GM18951 (cell line): ENCODE measurements at regions not wholly inside any gene's neighbourhood (a gene's known extent, or its start where the extent isn't known, plus 50 kb on each side); places are given as distances from the start of the nearest gene placed in this dataset.

Experiments used
- POLR2A ChIP-seq: IDR thresholded peaks from 4 replicates; pipeline ENCODE4 v1.6.1; 2011; ENCODE audit warnings: mild to moderate bottlenecking; ENCODE audit not compliant: insufficient read length, insufficient read depth; ENCODE audit errors: extremely low read depth
- in situ Hi-C: fragments of 300-500 bp; cut with MboI; formaldehyde crosslinking; loops from one replicate; pipeline ENCODE4 v1.12.0; 2022; ENCODE audit warnings: low sequenced_read_pairs, mixed read lengths, inconsistent platforms; ENCODE audit not compliant: unreplicated experiment

DNA sequence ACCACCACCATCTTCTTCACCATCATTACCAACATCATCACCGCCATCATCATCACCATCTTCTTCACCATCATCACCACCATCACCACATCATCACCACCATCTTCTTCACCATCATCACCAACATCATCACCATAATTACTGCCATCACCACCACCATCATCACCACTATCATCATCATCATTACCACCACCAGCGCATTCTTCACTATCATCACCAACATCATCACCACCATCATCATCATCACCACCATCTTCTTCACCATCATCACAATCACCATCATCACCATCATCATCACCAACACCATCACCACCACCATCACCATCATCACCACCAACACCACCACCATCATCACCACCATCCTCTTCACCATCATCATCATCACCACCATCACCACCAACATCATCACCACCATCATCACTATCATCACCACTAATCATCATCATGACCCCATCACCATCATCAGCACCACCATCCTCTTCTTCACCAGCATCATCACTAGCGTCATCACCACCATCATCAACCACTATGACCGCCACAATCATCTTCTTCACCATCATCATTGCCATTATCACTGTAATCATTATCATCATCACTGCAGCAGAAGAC, 303.8 kb downstream of the CTTN start:
- in situ Hi-C loops: no loop called here
- no peak for TF ChIP-seq POLR2A

DNA sequence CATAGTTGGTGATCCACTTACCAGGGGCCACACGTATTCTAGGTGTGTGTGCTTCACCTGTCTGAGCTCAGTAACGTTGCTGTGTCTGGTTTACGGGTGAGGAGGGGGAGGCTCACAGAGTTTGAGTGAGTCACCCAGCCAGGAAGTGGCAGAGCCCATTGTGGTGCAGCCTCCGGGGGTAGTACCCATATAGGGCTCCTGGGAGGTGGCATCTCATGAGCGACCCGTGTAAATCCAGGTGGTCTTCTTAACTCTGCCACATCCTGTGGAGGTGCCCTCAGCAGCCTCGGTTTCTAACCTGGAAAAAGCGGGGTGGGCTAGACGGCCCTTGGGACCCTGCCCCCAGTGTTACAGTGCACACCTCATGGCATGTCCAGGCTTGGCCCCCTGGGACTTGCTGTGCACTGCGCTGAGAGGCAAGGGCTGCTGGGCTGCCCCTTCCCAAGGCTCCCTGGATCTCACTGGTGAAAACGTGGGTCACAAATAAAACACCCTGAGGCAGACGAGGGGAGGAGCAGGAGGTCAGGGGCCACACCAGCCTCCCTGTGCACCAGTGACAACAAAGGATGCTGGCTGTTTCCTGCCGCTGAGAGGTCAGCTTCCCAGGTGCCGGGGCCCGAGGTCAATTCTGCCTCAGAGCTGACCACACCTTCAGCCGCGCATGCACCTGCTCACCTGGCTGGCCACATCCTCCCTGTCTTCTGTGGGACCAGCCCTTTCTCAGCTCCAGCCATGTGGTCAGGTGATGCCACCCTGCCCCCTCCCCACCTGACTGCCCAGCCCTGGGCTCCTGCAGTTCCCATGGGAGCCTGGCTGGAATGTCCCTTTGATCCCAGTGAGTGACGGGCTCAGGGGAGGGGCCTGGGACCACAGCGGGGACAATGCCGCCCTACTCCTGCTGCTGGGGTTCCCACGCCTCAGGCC, 305.1 kb downstream of the CTTN start:
- no peak for TF ChIP-seq POLR2A
- in situ Hi-C loops: no loop called here

DNA sequence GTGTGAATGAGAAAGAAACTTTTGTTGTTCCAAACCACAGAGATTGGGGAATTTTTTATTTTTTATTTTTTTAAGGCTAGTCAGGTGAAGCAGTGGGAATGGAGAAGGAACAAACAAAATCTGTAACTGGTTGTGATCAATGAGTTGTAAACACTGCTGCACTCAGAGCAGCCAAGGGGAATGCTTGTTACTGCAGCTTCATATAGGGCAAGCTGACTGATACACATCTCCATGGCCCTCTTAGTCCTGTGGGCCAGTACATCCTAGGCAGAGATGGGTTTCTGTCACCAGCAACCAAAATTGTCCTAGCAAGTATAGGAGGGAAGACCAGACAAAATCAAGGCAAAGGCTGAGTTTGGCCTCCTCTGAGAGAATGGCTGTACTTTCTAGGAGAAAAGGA, 306.8 kb downstream of the CTTN start:
- TF ChIP-seq POLR2A: no peak
- in situ Hi-C loops: no loop called here

DNA sequence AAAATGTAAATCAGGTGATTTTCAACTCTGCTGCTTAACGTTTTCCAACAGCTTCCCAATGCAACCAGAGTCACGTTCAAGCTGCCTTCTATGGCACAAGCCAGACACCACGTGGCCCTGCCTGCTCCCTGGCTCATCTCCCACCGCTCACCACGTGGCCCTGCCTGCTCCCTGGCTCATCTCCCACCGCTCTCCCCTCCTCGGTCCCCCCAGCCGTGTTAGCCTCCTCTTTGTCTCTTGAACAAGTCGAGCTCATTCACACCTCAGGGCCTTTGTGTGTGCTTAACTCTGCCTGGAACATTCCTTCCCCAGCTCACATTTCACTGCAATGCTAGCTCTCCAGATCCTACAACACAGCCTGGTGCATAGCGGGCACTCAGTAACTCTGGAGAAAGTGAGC, 307.6 kb downstream of the CTTN start:
- in situ Hi-C loops: no loop called here

DNA sequence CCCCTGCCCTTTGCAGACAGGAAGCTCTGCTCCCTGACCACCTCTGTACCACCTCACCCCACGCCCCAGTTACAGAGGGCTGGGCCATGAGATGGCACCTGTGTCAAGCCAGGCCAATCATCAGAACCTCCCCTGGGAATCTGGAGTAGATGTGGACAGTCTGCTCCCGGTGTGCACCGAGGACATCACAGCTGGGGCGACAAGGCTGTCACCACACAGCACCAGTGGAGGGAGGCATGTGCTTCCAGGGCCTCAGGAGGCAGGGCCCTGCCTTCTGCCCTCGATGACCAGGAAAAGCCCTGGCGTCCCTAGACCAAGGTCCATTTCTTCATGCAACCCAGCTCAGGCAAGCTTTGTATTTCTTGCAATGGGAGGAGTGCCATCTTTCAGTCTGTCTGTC, 309.5 kb downstream of the CTTN start:
- in situ Hi-C loops: no loop called here
- no peak for TF ChIP-seq POLR2A

More for the DNA sequence above, 307.6 kb downstream of the CTTN start:
- no peak for TF ChIP-seq POLR2A

DNA sequence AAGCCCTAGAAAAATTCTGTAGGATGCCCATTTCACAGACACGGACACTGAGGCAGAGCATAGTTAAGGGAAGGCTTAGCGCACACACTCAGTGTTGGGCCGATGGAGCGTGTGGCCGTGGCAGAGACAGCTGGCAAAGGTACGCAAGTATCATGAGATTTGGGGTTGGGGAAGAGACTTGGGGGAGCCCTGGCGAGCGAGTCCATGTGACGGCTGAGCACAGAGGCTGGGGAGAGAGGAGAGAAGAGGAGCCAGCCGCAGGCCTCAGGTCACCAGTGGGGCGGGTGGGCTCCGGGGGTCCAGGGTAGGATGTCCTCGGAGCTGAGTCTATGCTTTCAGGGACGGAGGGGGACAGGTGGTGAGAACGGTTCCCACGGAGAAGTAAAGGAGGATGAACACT, 311.3 kb downstream of the CTTN start:
- in situ Hi-C loops: no loop called here
- TF ChIP-seq POLR2A: no peak

DNA sequence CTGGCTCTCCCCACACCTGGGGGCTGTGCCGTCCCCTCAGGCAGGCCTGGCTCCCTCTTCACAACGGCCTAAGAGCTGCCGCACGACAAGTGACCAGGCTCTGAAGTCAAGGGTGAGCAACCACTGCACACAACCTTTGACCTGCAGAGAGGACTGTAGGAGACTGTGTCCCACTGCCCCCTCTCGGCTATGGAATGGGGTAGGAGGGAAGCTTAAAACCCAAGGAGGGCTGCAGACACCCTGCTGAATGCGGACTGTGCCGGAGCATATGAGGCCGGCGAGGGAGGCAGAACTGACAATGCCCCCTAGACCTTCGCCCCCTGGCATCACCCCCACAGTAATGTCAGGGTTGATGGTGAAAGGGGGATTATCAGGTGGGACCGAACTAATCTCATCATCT, 311.9 kb downstream of the CTTN start:
- in situ Hi-C loops: no loop called here
- TF ChIP-seq POLR2A: no peak

DNA sequence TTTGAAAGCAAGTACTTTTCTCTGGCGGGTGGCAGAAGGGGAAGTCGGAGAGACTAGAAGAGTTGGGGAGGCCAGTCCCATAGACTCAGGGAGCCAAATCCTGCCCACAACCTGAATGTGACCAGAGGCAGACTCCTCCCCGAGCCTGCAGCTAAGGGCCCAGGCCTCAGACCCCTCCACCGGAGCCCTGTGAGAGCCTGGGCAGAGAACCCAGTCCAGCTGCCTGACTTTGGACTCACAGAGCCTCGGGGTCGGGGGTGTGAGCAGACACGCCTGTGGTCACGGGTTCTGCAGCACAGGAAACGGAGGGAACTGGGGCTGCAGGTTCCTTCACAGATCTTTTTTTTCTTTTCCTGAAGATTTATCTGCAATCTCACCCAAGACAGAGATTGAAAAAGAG, 312.3 kb downstream of the CTTN start:
- no peak for TF ChIP-seq POLR2A
- in situ Hi-C loops: no loop called here

DNA sequence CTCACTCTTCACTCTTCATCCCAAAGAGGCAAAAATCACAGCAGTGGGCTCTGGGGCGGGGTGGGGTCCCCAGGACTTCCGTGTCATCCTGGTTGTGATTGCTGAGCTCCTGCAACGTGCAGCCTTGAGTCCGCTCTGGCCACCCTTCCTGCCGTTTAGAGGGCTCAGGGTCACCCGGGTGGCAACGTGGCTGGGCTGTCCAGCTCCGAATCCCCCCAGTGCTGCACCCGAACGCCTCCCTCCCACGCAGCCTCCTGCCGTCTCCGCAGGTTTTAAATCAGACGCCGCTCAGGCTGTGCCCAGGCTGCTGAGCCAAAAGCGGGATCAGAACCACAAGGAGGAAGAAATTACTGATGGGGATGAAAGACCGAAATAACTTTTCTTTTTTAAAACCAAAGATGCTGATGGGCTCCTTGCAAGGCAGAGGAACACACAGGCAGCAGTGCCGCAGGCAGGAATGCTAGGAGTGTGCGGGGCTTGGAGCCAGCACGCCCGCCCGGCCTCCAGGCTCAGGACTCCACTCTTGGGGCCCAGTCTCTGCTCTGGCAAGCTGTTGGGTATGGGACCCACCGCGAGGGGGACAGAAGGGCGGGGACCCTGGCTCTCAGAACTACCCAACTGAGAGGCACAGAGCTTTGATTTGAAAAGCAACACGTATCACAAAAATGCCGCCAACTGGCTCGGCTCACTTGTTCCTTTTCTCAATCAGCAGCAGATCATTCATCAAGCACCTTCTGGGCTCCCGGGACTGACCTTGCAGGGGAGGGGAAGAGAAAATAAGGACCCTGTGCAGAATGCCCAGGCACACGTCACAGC, 313.0 kb downstream of the CTTN start:
- TF ChIP-seq POLR2A: no peak
- in situ Hi-C loops: no loop called here

DNA sequence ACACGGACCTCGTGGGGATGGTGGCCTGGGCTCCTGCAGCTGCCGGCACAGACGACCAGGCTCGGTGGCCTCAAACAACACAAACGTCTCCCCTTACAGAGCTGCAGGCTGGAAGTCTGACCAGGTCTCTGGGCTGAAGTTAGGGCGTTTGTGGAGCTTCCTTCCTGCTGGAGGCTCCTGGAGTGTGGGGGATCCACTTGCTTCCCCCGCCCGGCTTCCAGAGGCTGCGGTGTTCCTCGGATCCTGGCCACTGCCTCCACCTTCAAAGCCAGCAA, 313.5 kb downstream of the CTTN start:
- in situ Hi-C loops: no loop called here
- TF ChIP-seq POLR2A: no peak

DNA sequence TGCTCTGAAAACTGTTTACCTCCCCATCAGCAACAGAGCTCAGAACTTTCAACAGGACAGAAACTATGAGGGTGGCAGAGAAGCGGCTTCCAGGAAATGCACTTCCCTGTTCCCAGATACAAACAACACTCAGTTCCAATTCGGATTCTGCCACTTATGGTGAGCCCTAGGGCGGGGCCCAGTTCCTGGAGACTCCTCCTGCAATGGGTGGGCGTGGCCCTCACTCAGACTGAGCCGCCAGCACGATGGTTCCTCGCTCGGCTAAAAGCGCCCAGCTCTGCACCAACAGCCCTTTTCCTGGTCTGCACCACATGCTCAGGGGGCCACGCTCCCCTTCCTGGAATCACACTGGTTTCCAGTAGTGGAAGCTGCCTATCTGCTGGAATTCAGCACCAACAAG, 314.1 kb downstream of the CTTN start:
- in situ Hi-C loops: no loop called here
- TF ChIP-seq POLR2A: no peak

DNA sequence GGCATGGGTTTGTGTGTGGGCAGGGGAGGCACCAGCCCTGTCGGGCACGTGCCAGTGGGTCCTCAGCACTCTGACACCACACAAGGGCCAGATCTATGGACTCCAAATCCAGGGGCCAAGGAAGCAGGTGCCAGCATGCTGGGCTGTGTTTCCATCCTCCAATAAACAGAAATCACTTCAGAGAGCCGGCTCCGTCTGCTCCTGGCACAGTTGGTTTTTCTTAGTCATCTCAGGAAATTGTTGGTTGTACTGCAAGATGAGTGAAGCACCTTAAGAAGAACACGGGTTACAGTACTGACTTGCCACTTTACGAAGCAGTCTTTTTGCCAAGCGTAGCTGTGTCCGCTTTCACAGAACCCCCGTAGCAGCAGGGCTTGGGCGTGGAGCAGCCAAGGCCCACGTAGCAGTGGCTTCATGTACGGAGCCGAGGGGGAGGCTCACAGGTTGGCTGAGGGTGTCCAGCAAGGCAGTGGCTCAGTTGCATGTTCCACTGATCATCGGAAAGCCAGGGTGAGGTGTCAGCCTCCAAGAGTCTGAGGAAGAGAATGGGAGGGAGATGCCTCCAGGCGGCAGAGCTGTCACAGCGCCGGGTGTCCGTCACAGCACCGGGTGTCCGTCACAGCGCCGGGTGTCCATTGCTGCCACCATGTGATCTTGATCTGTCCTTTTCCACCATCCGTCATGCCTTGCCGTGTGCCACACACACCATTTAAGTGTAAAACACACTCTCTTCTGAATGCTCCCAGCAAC, 314.9 kb downstream of the CTTN start:
- in situ Hi-C loops: no loop called here
- TF ChIP-seq POLR2A: no peak

DNA sequence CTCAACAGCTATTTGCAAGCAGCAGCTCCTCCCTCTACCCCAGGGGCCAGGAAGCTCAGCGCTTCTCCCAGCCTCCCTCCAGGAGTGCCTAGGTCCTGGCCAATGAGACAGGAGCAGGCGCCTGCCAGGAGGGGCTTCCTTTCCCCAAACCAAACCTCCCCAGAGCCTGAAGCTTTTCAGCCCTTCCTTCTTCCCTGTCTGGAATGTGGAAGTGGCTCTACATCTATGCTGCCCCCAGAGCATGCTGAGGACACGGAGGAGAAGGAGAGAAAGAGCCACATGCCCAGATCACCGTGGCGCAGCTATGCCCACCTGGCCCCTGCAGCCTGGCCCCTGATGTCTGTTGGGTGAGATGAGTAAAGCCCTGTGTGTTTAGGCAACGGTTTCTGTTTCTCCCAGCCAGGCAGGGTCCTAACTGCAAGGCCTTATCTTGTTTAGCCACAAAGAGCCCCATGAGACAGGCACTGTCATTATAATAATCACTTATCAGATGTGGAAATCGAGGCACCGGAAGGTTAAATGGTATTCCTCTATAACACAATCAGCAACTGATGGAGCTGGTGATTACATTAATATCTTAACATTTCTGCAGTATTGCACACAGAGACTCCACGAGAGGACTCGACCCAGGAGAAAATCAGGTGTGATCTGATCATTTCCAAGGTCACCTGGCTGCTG, 315.8 kb downstream of the CTTN start:
- no peak for TF ChIP-seq POLR2A
- in situ Hi-C loops: no loop called here
